GM12864 (cell line): ENCODE measurements at regions not wholly inside any gene's neighbourhood (a gene's known extent, or its start where the extent isn't known, plus 50 kb on each side); places are given as distances from the start of the nearest gene placed in this dataset.

Source experiments
- DNase-seq: peaks from one replicate; pipeline ENCODE4 v3.0.0-alpha.2; 2011; ENCODE audit warnings: low read depth
- H3K4me3 ChIP-seq: 2 replicates; pipeline ENCODE4 v1.5.1; 2011; ENCODE audit warnings: mild to moderate bottlenecking, low read depth, low read length, control low read depth
- CTCF ChIP-seq: IDR thresholded peaks from 2 replicates; pipeline ENCODE4 v1.5.1; 2011; ENCODE audit warnings: low read depth, mild to moderate bottlenecking, moderate library complexity, low read length, control low read depth, inconsistent platforms; ENCODE audit errors: missing control alignments

- H3K4me3 ChIP-seq, result no peak overlapping the region
- no peak for DNase-seq
- TF ChIP-seq CTCF, result no peak
Measured at GRCh38 chr21:27507695-27508094, 540.8 kb upstream of the ADAMTS5 start.

- H3K4me3 ChIP-seq, result no peak overlapping the region
- DNase-seq, result no peak
- no peak for TF ChIP-seq CTCF
Measured at GRCh38 chr21:27505516-27505915, 538.6 kb upstream of the ADAMTS5 start.

GRCh38 chr21:27502801-27503200 lies 535.9 kb upstream of the ADAMTS5 start:
- no peak overlapping the region for H3K4me3 ChIP-seq
- DNase-seq, result no peak
- no peak for TF ChIP-seq CTCF

DNA sequence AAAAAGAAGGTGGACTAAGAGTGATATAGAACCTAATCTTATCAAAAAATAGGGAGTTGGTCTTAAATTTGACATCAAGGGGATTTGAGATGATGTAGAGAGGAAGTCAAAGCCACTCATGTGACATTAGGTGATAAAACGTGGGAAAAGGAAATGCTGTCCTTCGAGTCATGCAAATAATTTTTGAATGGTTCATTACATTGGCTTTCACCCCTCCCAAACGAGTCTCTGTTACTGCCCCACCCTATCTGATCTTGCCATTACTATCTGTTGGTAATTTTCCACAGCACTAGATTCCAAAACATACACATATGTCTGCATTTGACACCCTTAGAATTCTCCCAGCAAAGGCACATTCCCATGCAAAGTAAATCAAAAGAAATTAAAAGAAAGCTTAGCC lies 531.1 kb upstream of the ADAMTS5 start:
- no peak for TF ChIP-seq CTCF
- no peak for DNase-seq
- no peak overlapping the region for H3K4me3 ChIP-seq

DNA sequence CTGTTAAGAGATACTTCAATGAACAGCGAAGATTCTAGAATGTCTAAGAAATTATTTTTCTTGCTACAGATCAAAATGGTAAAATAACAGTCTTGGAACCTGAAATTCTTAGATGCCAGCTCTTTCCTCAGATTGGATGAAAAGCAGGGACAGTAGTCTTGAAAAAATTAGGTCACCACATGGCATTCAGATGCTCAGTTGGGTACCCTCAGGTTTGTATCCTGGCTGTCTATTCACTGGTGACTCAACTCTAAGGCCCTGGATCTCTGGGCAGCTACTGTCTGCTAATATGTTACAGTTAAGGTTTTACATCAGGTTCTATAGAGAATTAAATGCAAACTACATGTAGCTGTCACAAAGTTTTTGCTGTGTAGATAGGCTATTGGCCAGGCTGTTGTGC lies 528.9 kb upstream of the ADAMTS5 start:
- no peak for TF ChIP-seq CTCF
- no peak for DNase-seq
- no peak overlapping the region for H3K4me3 ChIP-seq

GRCh38 chr21:27493542-27493941 lies 526.7 kb upstream of the ADAMTS5 start:
- H3K4me3 ChIP-seq, result no peak overlapping the region
- DNase-seq, result no peak
- no peak for TF ChIP-seq CTCF

GRCh38 chr21:27487676-27488075 lies 520.8 kb upstream of the ADAMTS5 start:
- H3K4me3 ChIP-seq, result no peak overlapping the region
- TF ChIP-seq CTCF, result no peak
- DNase-seq, result no peak
